Cardiac muscle cell (in vitro differentiated cells and primary cell): ENCODE measurements at regions not wholly inside any gene's neighbourhood (a gene's known extent, or its start where the extent isn't known, plus 50 kb on each side); places are given as distances from the start of the nearest gene placed in this dataset.
A peak's percentile ranks its signal among the peaks of the same experiment; 100 is the strongest.

Experiments used
- DNase-seq, 2 donors: peaks; one replicate each; pipeline versions ENCODE4 v3.0.0 to v3.0.0-alpha.2; 2010 to 2017; ENCODE audit warnings: low read depth in 1 of 2, low spot score in 1 of 2
- H3K27ac ChIP-seq: fragments of 200-600 bp; sonication (generic); 2 replicates; pipeline ENCODE4 v1.5.1; 2016
- H3K27me3 ChIP-seq: fragments of 200-600 bp; sonication (generic); 2 replicates; pipeline ENCODE4 v1.6.0; 2016; ENCODE audit warnings: control low read depth
- H3K36me3 ChIP-seq: fragments of 200-600 bp; sonication (generic); 2 replicates; pipeline ENCODE4 v1.5.1; 2016; ENCODE audit warnings: control low read depth
- H3K4me1 ChIP-seq: fragments of 200-600 bp; sonication (generic); 2 replicates; pipeline ENCODE4 v1.8.1; 2017; ENCODE audit warnings: low read depth, mild to moderate bottlenecking, mixed run types
- H3K4me3 ChIP-seq: fragments of 200-600 bp; sonication (generic); 2 replicates; pipeline ENCODE4 v1.5.1; 2016; ENCODE audit warnings: mild to moderate bottlenecking
- H3K9me3 ChIP-seq: fragments of 200-600 bp; sonication (generic); 2 replicates; pipeline ENCODE4 v1.5.1; 2017; ENCODE audit warnings: low read depth, mild to moderate bottlenecking, control low read depth
- CTCF ChIP-seq: IDR thresholded peaks from 2 replicates; pipeline ENCODE4 v1.5.1; 2012; ENCODE audit warnings: low read depth, mild to moderate bottlenecking, low read length

GRCh38 chr6:169109411-169110220 is 144.0 kb downstream of the THBS2 start:
- Histone ChIP-seq H3K27me3 (no peaks in the 10 kb centered on the region), H3K36me3 (no peaks in the 10 kb centered on the region), H3K4me3 (no peak overlapping the region), H3K4me1 (no peaks in the 10 kb centered on the region), H3K9me3 (no peaks in the 10 kb centered on the region), H3K27ac (no peak overlapping the region)
- DNase-seq, result no peak
- no peak for TF ChIP-seq CTCF

DNA sequence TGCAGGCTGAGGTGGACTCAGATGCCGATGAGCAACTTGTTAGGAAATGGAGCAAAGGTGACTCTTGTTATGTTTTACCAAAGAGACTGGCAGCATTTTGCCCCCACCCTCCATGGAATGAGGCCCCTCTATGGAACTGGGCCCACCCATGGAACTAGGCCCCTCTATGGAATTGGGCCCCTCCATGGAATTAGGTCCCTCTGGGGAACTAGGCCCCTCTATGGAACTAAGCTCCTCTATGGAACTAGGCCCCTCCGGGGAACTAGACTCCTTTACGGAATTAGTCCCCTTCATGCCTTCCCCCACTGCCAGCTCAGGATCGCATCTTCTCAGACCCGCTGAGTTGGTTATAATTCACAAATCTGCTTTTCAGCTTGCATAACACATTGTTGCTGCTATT is 144.9 kb downstream of the THBS2 start:
- no peak for TF ChIP-seq CTCF
- Histone ChIP-seq H3K4me1 (no peaks in the 10 kb centered on the region), H3K36me3 (no peaks in the 10 kb centered on the region)

GRCh38 chr6:169106176-169106575 is 147.5 kb downstream of the THBS2 start:
- H3K27ac ChIP-seq, result no peak overlapping the region
- no peaks in the 10 kb centered on the region for H3K36me3 ChIP-seq
- TF ChIP-seq CTCF, result no peak
- DNase-seq, result peak in 1 of 2 donors; percentile 50
- no peaks in the 10 kb centered on the region for H3K4me1 ChIP-seq
- H3K9me3 ChIP-seq, result no peaks in the 10 kb centered on the region
- no peak overlapping the region for H3K4me3 ChIP-seq
- H3K27me3 ChIP-seq, result no peaks in the 10 kb centered on the region

More for the DNA sequence above, 144.9 kb downstream of the THBS2 start:
- H3K27me3 ChIP-seq, result no peaks in the 10 kb centered on the region
- H3K4me3 ChIP-seq, result no peak overlapping the region
- no peak for DNase-seq
- no peak overlapping the region for H3K27ac ChIP-seq
- H3K9me3 ChIP-seq, result no peaks in the 10 kb centered on the region

DNA sequence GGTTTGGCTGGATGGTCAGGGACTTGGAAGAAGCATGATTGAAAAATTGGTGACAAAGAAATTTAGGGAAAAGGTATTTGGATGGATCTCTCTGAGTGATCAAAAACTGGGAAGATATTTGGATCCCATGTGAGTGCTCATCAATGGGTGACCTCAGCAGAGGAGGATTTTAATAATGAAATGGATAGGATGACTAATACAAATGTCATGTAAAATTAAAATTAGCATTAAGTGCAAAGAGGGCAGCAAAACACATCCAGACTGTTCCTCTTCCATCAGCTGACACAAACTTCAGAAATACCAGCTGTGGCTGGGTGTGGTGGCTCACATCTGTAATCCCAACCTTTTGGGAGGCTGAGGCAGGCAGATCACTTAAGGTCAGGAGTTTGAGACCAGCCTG is 151.7 kb downstream of the THBS2 start:
- Histone ChIP-seq H3K4me3 (no peak overlapping the region), H3K9me3 (no peaks in the 10 kb centered on the region), H3K27ac (no peak overlapping the region), H3K4me1 (no peaks in the 10 kb centered on the region), H3K27me3 (no peaks in the 10 kb centered on the region), H3K36me3 (no peaks in the 10 kb centered on the region)
- no peak for TF ChIP-seq CTCF
- peak in 1 of 2 donors; percentile 8 for DNase-seq

- Histone ChIP-seq H3K27ac (no peak overlapping the region), H3K27me3 (no peaks in the 10 kb centered on the region), H3K36me3 (no peaks in the 10 kb centered on the region), H3K4me1 (no peaks in the 10 kb centered on the region), H3K9me3 (no peaks in the 10 kb centered on the region), H3K4me3 (no peak overlapping the region)
- DNase-seq, result no peak
- TF ChIP-seq CTCF, result no peak
Observed at GRCh38 chr6:169101036-169101805, 152.4 kb downstream of the THBS2 start.
